ENCODE measurements at regions not wholly inside any gene's neighbourhood (a gene's known extent, or its start where the extent isn't known, plus 50 kb on each side); places are given as distances from the start of the nearest gene placed in this dataset.
"Not testable (repeated sequence)": the region's sequence is repeated elsewhere in the genome, so short reads cannot be mapped to it uniquely, and the experiment has no call there.

GRCh38 chr6:101116337-101116736 lies 235.2 kb upstream of the ASCC3 start:
- no peak for DNase-seq

- DNase-seq = no peak
These were observed 236.4 kb upstream of the ASCC3 start for GRCh38 chr6:101117393-101118135.

GRCh38 chr6:101118136-101118396 lies 236.9 kb upstream of the ASCC3 start:
- DNase-seq = no peak

- no peak for DNase-seq
These were observed 239.6 kb upstream of the ASCC3 start for GRCh38 chr6:101120747-101121146.

- no peak for DNase-seq
These were observed 244.3 kb upstream of the ASCC3 start for GRCh38 chr6:101125380-101125971.

GRCh38 chr6:101126501-101126900 lies 245.4 kb upstream of the ASCC3 start:
- DNase-seq = no peak

GRCh38 chr6:101129851-101130250 lies 248.7 kb upstream of the ASCC3 start:
- DNase-seq = no peak

GRCh38 chr6:101146389-101146788 lies 247.1 kb upstream of the GRIK2 start:
- no peak for DNase-seq

- no peak for DNase-seq
These were observed 243.3 kb upstream of the GRIK2 start for GRCh38 chr6:101150226-101150625.

GRCh38 chr6:101157638-101158037 lies 235.9 kb upstream of the GRIK2 start:
- DNase-seq = not testable (repeated sequence)

GRCh38 chr6:101163611-101164010 lies 229.9 kb upstream of the GRIK2 start:
- DNase-seq = no peak

- DNase-seq = no peak
These were observed 225.9 kb upstream of the GRIK2 start for GRCh38 chr6:101167638-101168037.

- DNase-seq = not testable (repeated sequence)
These were observed 222.5 kb upstream of the GRIK2 start for GRCh38 chr6:101171049-101171448.

- DNase-seq = no peak
These were observed 214.8 kb upstream of the GRIK2 start for GRCh38 chr6:101178748-101179147.

- DNase-seq = no peak
These were observed 212.5 kb upstream of the GRIK2 start for GRCh38 chr6:101181006-101181405.

- not testable (repeated sequence) for DNase-seq
These were observed 205.2 kb upstream of the GRIK2 start for GRCh38 chr6:101188285-101188798.

- DNase-seq = no peak
These were observed 197.9 kb upstream of the GRIK2 start for GRCh38 chr6:101195588-101195987.

- no peak for DNase-seq
These were observed 194.1 kb upstream of the GRIK2 start for GRCh38 chr6:101199441-101199840.

- DNase-seq = no peak
These were observed 190.6 kb upstream of the GRIK2 start for GRCh38 chr6:101202867-101203374.

GRCh38 chr6:101203664-101204063 lies 189.8 kb upstream of the GRIK2 start:
- no peak for DNase-seq

GRCh38 chr6:101208152-101208551 lies 185.4 kb upstream of the GRIK2 start:
- no peak for DNase-seq

- DNase-seq = no peak
These were observed 180.9 kb upstream of the GRIK2 start for GRCh38 chr6:101212640-101213039.

- no peak for DNase-seq
These were observed 171.5 kb upstream of the GRIK2 start for GRCh38 chr6:101222007-101222406.

GRCh38 chr6:101224751-101225150 lies 168.8 kb upstream of the GRIK2 start:
- no peak for DNase-seq

All from activated CD4-positive, alpha-beta T cell treated with anti-CD3 and anti-CD28 coated beads, Interleukin-2, amount 50 U/mL, for 16 hours (primary cell).